Pancreas (tissue), 10 donors: ENCODE measurements at regions not wholly inside any gene's neighbourhood (a gene's known extent, or its start where the extent isn't known, plus 50 kb on each side); places are given as distances from the start of the nearest gene placed in this dataset.
"Not testable (repeated sequence)": the region's sequence is repeated elsewhere in the genome, so short reads cannot be mapped to it uniquely, and the experiment has no call there.

Source experiments
- ATAC-seq, 4 donors: fragments of 200-7000 bp; cut with Tn5 transposase; one replicate each; pipeline versions ENCODE4 v1.8.0 to v1.9.1; 2020; ENCODE audit warnings: mild to moderate bottlenecking in 4 of 4, moderate library complexity in 4 of 4
- DNase-seq, 6 donors: peaks; one replicate each; pipeline ENCODE4 v3.0.0-alpha.2; 2020
- FAIRE-seq: peaks from 2 replicates; lab custom pipeline; 2012; peaks lifted over from hg19 to GRCh38; lab: Jason Lieb, UNC
- H3K27ac ChIP-seq, 4 donors: fragments of 200-600 bp; sonication (generic); 1 replicate in 3 of 4; 2 replicates in 1 of 4; pipeline versions ENCODE4 v1.5.0 to v1.8.0; 2020
- H3K27me3 ChIP-seq, 4 donors: fragments of 200-600 bp; one replicate each; pipeline ENCODE4 v1.8.0; 2021
- H3K36me3 ChIP-seq, 3 donors: fragments of 200-600 bp; sonication (generic) in 1 of 3; one replicate each; pipeline versions ENCODE4 v1.5.0 to v1.8.0; 2020 to 2021
- H3K4me1 ChIP-seq, 3 donors: fragments of 200-600 bp; one replicate each; pipeline ENCODE4 v1.8.0; 2021
- H3K4me3 ChIP-seq, 4 donors: fragments of 200-600 bp; sonication (generic) in 2 of 4; one replicate each; pipeline versions ENCODE4 v1.5.0 to v1.8.0; 2020 to 2021
- H3K9me3 ChIP-seq, 4 donors: fragments of 200-600 bp; one replicate each; pipeline ENCODE4 v1.8.0; 2021
- CTCF ChIP-seq, 4 donors: fragments of 200-600 bp; sonication (generic) in 3 of 4; IDR thresholded peaks; one replicate each; pipeline versions ENCODE4 v1.5.0 to v1.8.0; 2021; ENCODE audit warnings: antibody characterized with exemption in 4 of 4
- WGBS, 2 donors: extraction: QIAGEN DNeasy Blood & Tissue Kit; methylation state at CpG; one replicate each; pipeline ENCODE4 v1.1.7; 2013; 5-methylcytosine and 5-hydroxymethylcytosine counted together
- intact Hi-C, 3 donors: fragments of 100-400 bp; cut with DNase I; formaldehyde crosslinking; loops; one replicate each; pipeline versions ENCODE4 v1.11.1 to v1.14.2; 2022
- donor health status: healthy with polysubstance abuse.
- donor health status: DM: no; HTN: no; CAD: no; lungs with moderate emphysema.
- donor health status: DM: no; HTN: no; CAD: no.
- donor health status: control.
- donor health status: control.
- donor health status: Bipolar disorder and iron deficiency.
- donor health status: DM: yes; HTN: yes; CAD: no.
- donor health status: DM: no; HTN: no; CAD: no.
- donor health status: DM: no; HTN: no; CAD: no.
- donor health status: DM: yes; HTN: yes; CAD: no.

GRCh38 chr12:131444220-131445164, 266.4 kb upstream of the SFSWAP start:
- ATAC-seq, result no peak
- 78 to 81% methylated on average over 22 to 24 of the region's 24 CpGs for WGBS, 2 donors
- H3K9me3 ChIP-seq, result no peaks in the 10 kb centered on the region
- no peak for FAIRE-seq
- H3K36me3 ChIP-seq, result no peaks in the 10 kb centered on the region
- H3K27ac ChIP-seq, result no peak overlapping the region
- no peaks in the 10 kb centered on the region for H3K27me3 ChIP-seq
- no peak for TF ChIP-seq CTCF (IDR thresholded peaks at IDR 0.05)
- no peak overlapping the region for H3K4me3 ChIP-seq
- H3K4me1 ChIP-seq, result no peaks in the 10 kb centered on the region
- intact Hi-C loops, result no loop called here
- DNase-seq, result no peak

- Histone ChIP-seq H3K27me3 (no peaks in the 10 kb centered on the region), H3K4me3 (no peak overlapping the region), H3K9me3 (no peaks in the 10 kb centered on the region), H3K27ac (no peak overlapping the region), H3K36me3 (no peaks in the 10 kb centered on the region), H3K4me1 (no peaks in the 10 kb centered on the region)
- ATAC-seq (peak in 2 of 4 donors; percentile 13 to 18), FAIRE-seq (no peak), DNase-seq (no peak)
- intact Hi-C loops, result no loop called here
- WGBS, 2 donors, result 39 to 46% methylated on average over 13 of the region's 13 CpGs
- no peak for TF ChIP-seq CTCF (IDR thresholded peaks at IDR 0.05)
These were observed 265.6 kb upstream of the SFSWAP start for GRCh38 chr12:131445184-131445774.

GRCh38 chr12:131445795-131446194, 265.1 kb upstream of the SFSWAP start:
- intact Hi-C loops, result no loop called here
- Histone ChIP-seq H3K27me3 (no peaks in the 10 kb centered on the region), H3K4me3 (no peak overlapping the region), H3K27ac (no peak overlapping the region), H3K4me1 (no peaks in the 10 kb centered on the region), H3K36me3 (no peaks in the 10 kb centered on the region), H3K9me3 (no peaks in the 10 kb centered on the region)
- FAIRE-seq (no peak), DNase-seq (no peak), ATAC-seq (no peak)
- TF ChIP-seq CTCF (IDR thresholded peaks at IDR 0.05), result no peak
- 18 to 29% methylated on average over 12 of the region's 12 CpGs for WGBS, 2 donors

- H3K27ac ChIP-seq, H3K4me3 ChIP-seq, FAIRE-seq, H3K36me3 ChIP-seq, H3K27me3 ChIP-seq, H3K9me3 ChIP-seq, H3K4me1 ChIP-seq, DNase-seq, ATAC-seq, intact Hi-C loops: not testable (repeated sequence)
- 84 to 85% methylated on average over 14 of the region's 14 CpGs for WGBS, 2 donors
These were observed 263.3 kb upstream of the SFSWAP start for GRCh38 chr12:131447636-131448035.

GRCh38 chr12:131448254-131448795, 262.6 kb upstream of the SFSWAP start:
- no peaks in the 10 kb centered on the region for H3K36me3 ChIP-seq
- H3K9me3 ChIP-seq, result no peaks in the 10 kb centered on the region
- 70 to 75% methylated on average over 13 of the region's 13 CpGs for WGBS, 2 donors
- DNase-seq (no peak), ATAC-seq (no peak), FAIRE-seq (no peak)
- H3K27ac ChIP-seq, result no peak overlapping the region
- intact Hi-C loops, result no loop called here
- H3K4me3 ChIP-seq, result no peak overlapping the region
- H3K27me3 ChIP-seq, result no peaks in the 10 kb centered on the region
- H3K4me1 ChIP-seq, result no peaks in the 10 kb centered on the region
- no peak for TF ChIP-seq CTCF (IDR thresholded peaks at IDR 0.05)
